ENCODE measurements at regions not wholly inside any gene's neighbourhood (a gene's known extent, or its start where the extent isn't known, plus 50 kb on each side); places are given as distances from the start of the nearest gene placed in this dataset.

- DNase-seq (ENCODE audit: low read depth in 2 of 3, low spot score in 2 of 3) = no peak
These were observed 198.2 kb upstream of the KCNG1 start for GRCh38 chr20:51221103-51221502.

- peak; percentile 7 to 46 (median 32) for DNase-seq (ENCODE audit: low read depth in 2 of 3, low spot score in 2 of 3)
These were observed 197.4 kb upstream of the KCNG1 start for GRCh38 chr20:51220293-51220706.

DNA sequence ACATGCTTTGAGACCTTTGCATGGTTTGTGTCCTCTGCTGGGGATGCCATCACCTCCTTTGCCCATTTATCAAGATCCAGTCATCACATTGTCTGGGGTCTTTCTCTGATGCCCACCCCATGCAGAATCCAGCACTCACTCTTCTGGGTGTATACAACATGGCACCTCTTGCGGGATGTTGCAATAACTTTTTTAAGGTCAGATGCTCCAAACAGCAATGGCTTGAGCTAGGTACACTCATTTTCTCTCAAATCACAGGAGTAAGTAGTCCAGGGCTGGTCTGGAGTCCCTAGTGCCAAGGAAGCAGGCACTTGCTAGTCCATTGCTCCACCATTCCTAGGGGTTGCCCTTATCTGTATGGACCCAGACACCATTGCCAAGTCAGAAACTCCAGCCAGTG lies 196.6 kb upstream of the KCNG1 start:
- DNase-seq (ENCODE audit: low read depth in 2 of 3, low spot score in 2 of 3) = no peak

GRCh38 chr20:51218603-51219002 lies 195.7 kb upstream of the KCNG1 start:
- no peak for DNase-seq (ENCODE audit: low read depth in 2 of 3, low spot score in 2 of 3)

DNA sequence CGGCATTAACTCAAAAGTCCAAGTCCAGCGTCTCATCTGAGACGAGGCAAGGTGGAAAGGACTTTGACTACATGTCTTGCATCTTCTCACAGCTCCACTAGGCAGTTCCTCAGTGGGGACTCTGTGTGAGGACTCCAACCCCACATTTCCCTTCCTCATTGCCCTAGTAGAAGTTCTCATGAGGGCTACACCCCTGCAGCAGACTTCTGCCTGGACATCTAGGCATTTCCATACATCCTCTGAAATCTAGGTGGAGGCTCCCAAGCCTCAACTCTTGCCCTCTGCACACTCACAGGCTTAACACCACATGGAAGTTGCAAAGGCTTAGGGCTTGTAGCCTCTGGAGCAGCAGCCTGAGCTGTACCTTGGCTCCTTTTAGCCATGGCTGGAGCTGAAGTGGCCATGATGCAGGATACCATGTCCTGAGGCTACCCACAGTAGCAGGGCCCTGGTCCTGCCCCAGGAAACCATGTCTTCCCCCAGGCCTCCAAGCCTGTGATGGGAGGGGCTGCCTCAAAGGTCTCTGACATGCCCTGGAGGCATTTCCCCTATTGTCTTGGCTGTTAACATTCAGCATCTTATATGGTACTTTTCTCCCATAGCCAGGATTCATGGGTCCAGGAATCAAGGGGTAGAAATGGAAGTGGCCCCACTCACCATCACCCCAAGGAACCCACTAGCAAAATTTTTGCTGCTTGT lies 194.6 kb upstream of the KCNG1 start:
- DNase-seq (ENCODE audit: low read depth in 2 of 3, low spot score in 2 of 3) = no peak

DNA sequence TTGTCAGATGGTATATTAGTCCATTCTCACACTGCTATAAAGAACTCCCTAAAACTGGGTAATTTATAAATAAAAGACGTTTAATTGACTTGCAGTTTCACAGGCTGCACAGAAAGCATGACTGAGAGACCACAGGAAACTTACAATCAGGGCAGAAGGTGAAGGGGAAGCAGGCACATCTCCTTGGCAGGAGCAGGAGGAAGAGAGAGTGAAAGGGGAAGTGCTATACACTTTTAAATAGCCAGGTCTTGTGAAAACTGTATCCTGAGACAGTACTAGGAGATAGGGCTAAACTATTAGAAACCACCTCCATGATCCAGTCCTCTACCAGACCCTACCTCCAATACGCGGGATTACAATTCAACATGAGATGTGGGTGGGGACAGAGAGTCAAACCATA lies 193.9 kb upstream of the KCNG1 start:
- no peak for DNase-seq (ENCODE audit: low read depth in 2 of 3, low spot score in 2 of 3)

GRCh38 chr20:51212816-51213215 lies 189.9 kb upstream of the KCNG1 start:
- DNase-seq (ENCODE audit: low read depth in 2 of 3, low spot score in 2 of 3) = no peak

- DNase-seq (ENCODE audit: low read depth in 2 of 3, low spot score in 2 of 3) = no peak
These were observed 188.3 kb upstream of the KCNG1 start for GRCh38 chr20:51211191-51211590.

- DNase-seq (ENCODE audit: low read depth in 2 of 3, low spot score in 2 of 3) = no peak
These were observed 187.2 kb upstream of the KCNG1 start for GRCh38 chr20:51210084-51210483.

DNA sequence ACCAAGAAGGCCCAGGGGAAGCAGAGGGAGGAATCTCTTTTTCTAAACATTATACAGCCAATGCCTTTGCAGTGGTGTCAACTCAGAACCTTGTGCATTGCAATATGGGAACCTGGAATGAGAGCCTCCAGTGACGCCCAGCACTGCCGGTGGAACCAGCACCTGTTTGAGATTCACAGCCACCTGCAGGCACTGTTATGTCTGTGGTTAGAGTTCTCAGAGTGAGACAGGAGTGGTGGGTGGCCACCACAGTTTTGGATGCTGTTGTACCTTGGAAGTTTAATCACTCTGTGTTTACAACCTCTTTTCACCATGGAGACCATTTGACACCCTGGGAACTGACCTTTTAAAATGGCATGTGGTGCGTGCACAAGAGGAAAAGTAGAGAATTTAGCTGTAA lies 185.3 kb upstream of the KCNG1 start:
- DNase-seq (ENCODE audit: low read depth in 2 of 3, low spot score in 2 of 3) = no peak

DNA sequence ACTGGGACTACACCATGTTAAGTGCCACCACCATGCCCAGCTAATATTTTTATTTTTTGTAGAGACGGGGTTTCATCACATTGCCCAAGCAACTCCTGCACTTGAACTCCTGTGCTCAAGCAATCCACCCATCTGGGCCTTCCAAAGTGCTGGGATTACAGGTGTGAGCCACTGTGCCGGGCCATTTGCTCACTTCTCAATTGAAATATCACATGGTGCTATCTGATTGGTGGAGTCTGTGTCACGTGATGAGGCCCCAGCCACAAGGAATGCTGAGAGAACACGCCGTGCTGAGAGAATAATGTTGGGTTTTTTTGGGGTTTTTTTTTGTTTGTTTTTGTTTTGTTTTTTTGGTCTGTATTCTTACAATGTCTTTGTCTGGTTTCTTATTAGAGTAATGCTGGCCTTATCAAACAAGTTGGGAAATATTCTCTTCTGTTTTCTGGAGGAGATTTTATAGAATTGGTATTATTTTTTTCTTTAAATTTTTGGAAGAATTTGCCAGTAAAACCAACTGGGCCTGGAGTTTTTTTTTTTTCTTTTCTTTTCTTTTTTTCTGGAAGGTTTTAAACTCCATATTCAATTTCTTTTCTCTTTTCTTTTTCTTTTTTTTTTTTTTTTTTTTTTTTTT lies 183.2 kb upstream of the KCNG1 start:
- DNase-seq (ENCODE audit: low read depth in 2 of 3, low spot score in 2 of 3) = no peak

DNA sequence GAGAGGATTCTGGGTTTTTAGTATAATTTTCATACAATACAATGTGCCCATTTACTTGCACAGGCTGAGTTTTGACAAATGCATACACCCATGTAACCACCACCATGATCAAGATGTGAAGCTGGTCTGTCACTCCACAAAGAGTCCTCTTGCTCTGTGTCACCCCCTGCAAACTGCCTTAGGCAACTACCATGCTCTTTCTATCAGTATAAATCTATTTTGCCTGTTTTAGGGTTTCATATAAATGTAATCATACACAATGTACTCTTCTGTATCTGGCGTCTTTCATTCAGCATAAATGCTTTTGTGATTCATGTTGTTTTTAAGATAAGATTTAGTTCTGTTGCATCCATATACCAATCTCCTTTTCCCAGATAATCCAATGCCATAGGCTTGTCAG lies 181.9 kb upstream of the KCNG1 start:
- no peak for DNase-seq (ENCODE audit: low read depth in 2 of 3, low spot score in 2 of 3)

DNA sequence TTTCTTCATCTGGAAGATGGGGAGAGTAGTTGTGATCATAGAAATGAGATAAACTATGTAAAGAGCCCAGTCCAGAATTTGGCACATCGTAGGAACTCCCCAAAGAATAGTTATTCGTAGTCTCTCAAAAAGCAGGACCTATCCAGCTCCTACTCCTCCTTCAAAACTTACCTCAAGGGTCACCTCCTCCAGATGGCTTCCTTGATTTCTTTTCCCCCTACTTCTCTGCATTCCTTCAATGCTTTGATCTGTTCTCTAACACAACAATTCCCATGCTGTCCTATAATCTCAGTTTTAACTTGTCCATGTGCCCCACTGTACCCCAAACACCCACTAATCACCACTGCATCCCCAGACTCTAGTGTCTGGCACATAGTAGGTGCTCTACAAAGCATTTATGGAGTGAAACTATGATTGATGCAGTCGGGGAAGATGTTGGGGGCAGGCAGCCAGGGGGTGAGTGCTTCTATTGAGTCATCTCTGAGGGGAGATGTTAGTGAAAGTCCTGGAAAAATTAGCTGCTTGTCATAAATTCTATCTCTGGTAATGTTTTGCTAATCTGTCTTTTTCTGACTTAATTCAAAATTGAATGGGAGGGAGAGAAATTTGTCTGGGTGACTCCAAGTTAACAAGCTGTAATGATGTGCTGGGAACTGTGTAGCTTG lies 181.3 kb upstream of the KCNG1 start:
- DNase-seq (ENCODE audit: low read depth in 2 of 3, low spot score in 2 of 3) = no peak

DNA sequence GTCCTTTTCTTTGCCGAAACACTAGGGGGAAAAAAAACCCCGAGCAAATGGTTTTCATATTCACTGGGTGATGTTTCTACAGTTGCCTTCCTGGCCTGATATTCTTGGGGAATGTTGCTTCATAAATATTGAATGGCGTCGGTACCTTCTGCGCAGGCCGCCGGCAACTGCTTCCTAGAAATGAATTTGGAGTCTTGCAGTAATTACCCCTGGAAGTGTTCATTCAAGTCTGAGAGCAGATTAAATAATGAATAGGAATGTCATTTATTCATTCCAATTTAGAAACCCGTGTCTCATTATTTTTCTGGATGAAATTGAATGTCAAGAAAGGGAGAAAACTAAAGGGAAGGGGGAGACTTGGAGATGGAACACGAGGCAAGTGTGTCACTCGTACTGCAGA lies 179.4 kb upstream of the KCNG1 start:
- no peak for DNase-seq (ENCODE audit: low read depth in 2 of 3, low spot score in 2 of 3)

GRCh38 chr20:51199920-51200319 lies 177.0 kb upstream of the KCNG1 start:
- no peak for DNase-seq (ENCODE audit: low read depth in 2 of 3, low spot score in 2 of 3)

DNA sequence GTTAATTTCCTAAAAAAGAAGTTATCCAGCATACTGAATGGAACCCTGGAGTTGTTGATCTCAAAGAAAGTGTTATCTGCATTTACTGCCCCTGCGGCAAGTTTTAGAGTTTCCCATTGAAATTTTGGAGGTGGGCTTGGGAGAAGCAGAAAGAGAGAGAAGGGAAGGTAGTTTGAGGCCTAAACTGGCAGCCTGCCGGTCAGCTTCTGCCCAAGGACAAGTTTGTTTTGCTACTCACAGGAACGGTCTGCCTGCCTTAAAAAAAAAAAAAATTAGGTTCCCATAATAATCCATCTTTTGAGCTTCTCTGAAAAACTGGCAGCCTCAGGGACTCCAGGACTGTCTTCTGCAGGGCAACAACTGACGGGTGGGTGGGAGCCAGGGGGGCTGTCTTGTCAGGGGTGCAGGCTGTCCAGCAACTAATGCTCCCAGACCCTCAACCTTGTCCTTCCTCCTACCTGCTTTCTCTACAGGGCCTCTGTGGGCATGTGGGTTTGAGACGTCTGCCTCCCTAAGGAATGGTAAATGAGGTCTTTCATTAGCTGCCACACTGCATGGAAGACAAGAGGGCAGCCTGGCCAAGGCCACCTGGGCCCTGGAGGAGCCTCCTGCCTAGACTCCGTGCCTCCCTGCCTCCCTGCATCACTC lies 176.1 kb upstream of the KCNG1 start:
- no peak for DNase-seq (ENCODE audit: low read depth in 2 of 3, low spot score in 2 of 3)

DNA sequence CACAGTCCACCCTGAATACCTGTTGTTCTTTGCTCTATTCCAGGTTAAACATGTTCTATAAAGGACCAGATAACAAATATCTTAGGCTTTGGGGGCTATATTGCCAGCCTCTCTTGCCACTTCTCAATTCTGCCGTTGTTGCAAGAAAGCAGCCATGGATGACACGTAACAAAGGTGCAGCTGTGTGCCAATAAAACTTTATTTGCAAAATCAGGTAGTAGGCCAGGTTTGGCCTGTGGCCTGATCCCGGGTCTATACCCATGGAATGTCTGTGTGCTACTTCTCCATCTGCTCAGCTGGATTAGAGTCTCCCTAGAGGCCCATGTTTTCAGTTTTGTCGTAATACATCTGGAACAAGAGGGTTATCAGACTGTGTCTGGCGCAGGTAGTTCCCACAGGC lies 175.3 kb upstream of the KCNG1 start:
- no peak for DNase-seq (ENCODE audit: low read depth in 2 of 3, low spot score in 2 of 3)

DNA sequence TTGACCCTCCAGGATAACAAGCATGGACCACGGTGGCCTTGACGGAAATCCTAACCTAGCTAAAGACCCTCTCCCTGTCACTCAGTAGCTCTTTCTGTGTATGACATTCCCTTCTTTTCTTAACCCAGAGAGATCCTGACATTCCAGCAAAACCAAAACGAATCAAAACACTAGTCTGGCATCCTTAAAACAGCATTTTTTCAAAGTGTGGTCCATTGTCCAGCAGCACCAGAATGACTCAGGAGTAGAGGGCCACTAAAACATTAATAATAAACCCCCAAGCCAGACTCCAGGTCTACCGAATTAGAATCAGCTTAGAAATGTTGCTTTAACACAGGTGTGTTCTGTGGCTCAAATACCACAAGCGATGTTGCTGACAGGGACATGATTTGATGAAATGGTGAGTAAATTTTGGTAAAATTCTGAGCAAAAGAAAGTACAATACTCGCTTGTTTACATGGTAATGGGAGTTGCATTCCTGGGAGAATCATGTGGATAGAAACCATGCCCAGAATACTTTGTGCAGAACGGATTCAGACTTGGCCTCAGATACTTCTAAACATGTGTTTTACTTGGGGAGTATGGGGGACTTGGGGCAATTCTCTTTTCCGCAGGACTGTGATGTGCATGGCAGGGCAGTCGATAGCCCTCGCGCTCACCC lies 174.2 kb upstream of the KCNG1 start:
- DNase-seq (ENCODE audit: low read depth in 2 of 3, low spot score in 2 of 3) = no peak

DNA sequence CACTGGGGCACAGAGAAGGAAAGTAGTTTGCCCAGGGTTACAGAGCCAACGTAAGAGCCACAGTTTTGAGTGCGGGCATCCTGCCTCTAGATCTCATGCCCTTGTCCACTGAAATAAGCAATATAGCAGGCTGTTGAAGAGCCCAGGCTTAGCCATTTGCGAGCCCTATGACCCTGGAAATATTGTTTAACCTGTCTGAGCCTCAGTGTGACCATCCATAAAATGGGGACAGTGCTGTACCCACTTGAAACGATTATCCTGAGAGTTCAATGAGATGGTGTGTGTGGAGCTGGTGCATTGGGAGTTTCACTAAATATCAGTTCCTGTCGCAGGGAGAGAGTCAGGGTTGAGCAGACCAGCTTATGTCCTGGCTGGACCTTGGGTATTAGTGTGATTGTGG lies 173.1 kb upstream of the KCNG1 start:
- DNase-seq (ENCODE audit: low read depth in 2 of 3, low spot score in 2 of 3) = no peak

- no peak for DNase-seq (ENCODE audit: low read depth in 2 of 3, low spot score in 2 of 3)
These were observed 172.6 kb upstream of the KCNG1 start for GRCh38 chr20:51195419-51195901.
